C4-2B (cell line): ENCODE measurements at regions not wholly inside any gene's neighbourhood (a gene's known extent, or its start where the extent isn't known, plus 50 kb on each side); places are given as distances from the start of the nearest gene placed in this dataset.

ENCODE experiments used
- ZFX ChIP-seq: fragments of 450-650 bp; IDR thresholded peaks from 2 replicates; pipeline ENCODE4 v1.6.1; 2017
- TF ChIP-seq, protein P1 (sequence below): fragments of 450-650 bp; conservative IDR thresholded peaks from 2 replicates; pipeline ENCODE4 v1.5.1; 2017; ENCODE audit warnings: mild to moderate bottlenecking

DNA sequence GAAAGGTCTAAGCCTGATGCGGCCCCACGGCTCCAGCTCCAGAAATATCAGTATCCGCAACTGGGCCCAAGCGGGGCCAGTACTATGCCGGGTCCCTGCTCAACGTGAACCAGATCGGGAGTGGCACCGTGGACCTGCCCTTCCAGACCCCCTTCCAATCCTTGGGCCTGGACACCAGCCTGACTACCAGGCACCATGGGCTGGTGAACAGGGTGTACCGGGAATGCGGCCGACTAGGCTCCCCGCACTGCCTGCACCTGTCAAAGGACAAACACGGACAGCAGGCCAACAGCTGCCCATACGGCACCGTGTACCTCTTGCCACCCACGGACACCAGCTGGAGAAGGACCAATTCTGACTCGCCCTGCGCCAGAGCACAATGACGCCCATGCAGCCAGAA, 1196.9 kb upstream of the CHAC2 start:
- TF ChIP-seq, protein P1, sequence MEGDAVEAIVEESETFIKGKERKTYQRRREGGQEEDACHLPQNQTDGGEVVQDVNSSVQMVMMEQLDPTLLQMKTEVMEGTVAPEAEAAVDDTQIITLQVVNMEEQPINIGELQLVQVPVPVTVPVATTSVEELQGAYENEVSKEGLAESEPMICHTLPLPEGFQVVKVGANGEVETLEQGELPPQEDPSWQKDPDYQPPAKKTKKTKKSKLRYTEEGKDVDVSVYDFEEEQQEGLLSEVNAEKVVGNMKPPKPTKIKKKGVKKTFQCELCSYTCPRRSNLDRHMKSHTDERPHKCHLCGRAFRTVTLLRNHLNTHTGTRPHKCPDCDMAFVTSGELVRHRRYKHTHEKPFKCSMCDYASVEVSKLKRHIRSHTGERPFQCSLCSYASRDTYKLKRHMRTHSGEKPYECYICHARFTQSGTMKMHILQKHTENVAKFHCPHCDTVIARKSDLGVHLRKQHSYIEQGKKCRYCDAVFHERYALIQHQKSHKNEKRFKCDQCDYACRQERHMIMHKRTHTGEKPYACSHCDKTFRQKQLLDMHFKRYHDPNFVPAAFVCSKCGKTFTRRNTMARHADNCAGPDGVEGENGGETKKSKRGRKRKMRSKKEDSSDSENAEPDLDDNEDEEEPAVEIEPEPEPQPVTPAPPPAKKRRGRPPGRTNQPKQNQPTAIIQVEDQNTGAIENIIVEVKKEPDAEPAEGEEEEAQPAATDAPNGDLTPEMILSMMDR = no peak
- no peak for TF ChIP-seq ZFX
